Prostate gland (tissue), 2 donors: ENCODE measurements at regions not wholly inside any gene's neighbourhood (a gene's known extent, or its start where the extent isn't known, plus 50 kb on each side); places are given as distances from the start of the nearest gene placed in this dataset.

ENCODE experiments used
- CTCF ChIP-seq, 4 experiments: fragments of 200-600 bp in 2 of 4; fragments of 450-650 bp in 2 of 4; sonication (generic) in 2 of 4; IDR thresholded peaks; 1 replicate in 3 of 4; 2 replicates in 1 of 4; pipeline ENCODE4 v1.5.1; 2016 to 2019; ENCODE audit warnings: antibody characterized with exemption in 4 of 4, mild to moderate bottlenecking in 2 of 4, moderate library complexity in 2 of 4
- POLR2A ChIP-seq: fragments of 450-650 bp; IDR thresholded peaks from one replicate; pipeline ENCODE4 v1.6.1; 2016; ENCODE audit warnings: antibody characterized with exemption, mild to moderate bottlenecking

- TF ChIP-seq CTCF (IDR thresholded peaks at IDR 0.05) (no peak), POLR2A (no peak)
Measured at GRCh38 chr20:24832518-24832917, 116.6 kb upstream of the CST7 start.
